ENCODE measurements at regions not wholly inside any gene's neighbourhood (a gene's known extent, or its start where the extent isn't known, plus 50 kb on each side); places are given as distances from the start of the nearest gene placed in this dataset.

DNA sequence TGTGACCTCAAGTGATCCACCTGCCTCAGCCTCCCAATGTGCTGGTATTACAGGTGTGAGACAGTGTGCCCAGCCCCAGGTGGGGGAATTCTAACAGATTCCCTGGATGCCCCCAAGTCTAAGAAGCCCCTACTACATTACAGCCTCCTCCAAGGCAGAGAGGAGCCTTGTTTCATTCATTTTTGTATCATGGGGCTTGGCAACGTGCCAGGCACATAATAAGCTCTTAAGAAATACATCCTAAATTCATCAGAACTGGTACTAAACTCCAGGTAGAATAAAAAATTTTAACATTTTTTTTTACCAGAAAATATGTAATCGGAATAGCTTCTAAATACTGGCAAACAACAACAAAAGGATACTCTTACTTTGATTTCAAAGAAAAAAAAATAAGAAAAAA is 127.1 kb downstream of the CHIC2 start:
- no peak for TF ChIP-seq ZNF274 (IDR thresholded peaks at IDR 0.05; ENCODE audit: low read depth, low read length)
- TF ChIP-seq YY1 (IDR thresholded peaks at IDR 0.05; ENCODE audit: insufficient read depth, insufficient read length) = no peak
